ENCODE measurements at regions not wholly inside any gene's neighbourhood (a gene's known extent, or its start where the extent isn't known, plus 50 kb on each side); places are given as distances from the start of the nearest gene placed in this dataset.

GRCh38 chr5:26470439-26470838 is 567.9 kb downstream of the CDH9 start:
- no peak for FAIRE-seq
- Histone ChIP-seq H3K79me2 (ENCODE audit: insufficient read depth, low read length) (no peaks in the 10 kb centered on the region), H3K4me1 (ENCODE audit: insufficient read depth, low read length) (no peaks in the 10 kb centered on the region), H2AFZ (ENCODE audit: low read depth, low read length) (no peak overlapping the region), H3K9ac (ENCODE audit: low read length) (no peak overlapping the region), H3K9me3 (ENCODE audit: insufficient read depth, low read depth, low read length) (no peaks in the 10 kb centered on the region), H3K36me3 (ENCODE audit: insufficient read depth, low read length) (no peaks in the 10 kb centered on the region), H3K27ac (ENCODE audit: low read depth, low read length) (no peak overlapping the region), H3K4me3 (ENCODE audit: insufficient read depth, low read depth, low read length) (no peak overlapping the region), H3K4me2 (ENCODE audit: low read length) (no peak overlapping the region), H4K20me1 (ENCODE audit: insufficient read depth, low read length) (no peaks in the 10 kb centered on the region), H3K27me3 (ENCODE audit: insufficient read depth, low read length) (no peaks in the 10 kb centered on the region)
- no peaks in the 10 kb centered on the region for H3K27me3 Mint-ChIP-seq (ENCODE audit: low read depth, unreplicated experiment)
- H3K27ac Mint-ChIP-seq (ENCODE audit: unreplicated experiment) = no peak overlapping the region
- H3K36me3 Mint-ChIP-seq (ENCODE audit: low read depth, unreplicated experiment) = no peaks in the 10 kb centered on the region
- H3K9me3 Mint-ChIP-seq (ENCODE audit: unreplicated experiment) = no peaks in the 10 kb centered on the region
- H3K4me1 Mint-ChIP-seq (ENCODE audit: low read depth, unreplicated experiment) = no peaks in the 10 kb centered on the region
- no peak overlapping the region for H3K4me3 Mint-ChIP-seq (ENCODE audit: unreplicated experiment)
- no peak for TF ChIP-seq EZH2 (IDR thresholded peaks at IDR 0.05; ENCODE audit: insufficient read depth, low read length)
- no peak for TF ChIP-seq CTCF (IDR thresholded peaks at IDR 0.05; ENCODE audit: insufficient read depth, low read depth, low read length)
- no peak for DNase-seq (ENCODE audit: low read depth)

DNA sequence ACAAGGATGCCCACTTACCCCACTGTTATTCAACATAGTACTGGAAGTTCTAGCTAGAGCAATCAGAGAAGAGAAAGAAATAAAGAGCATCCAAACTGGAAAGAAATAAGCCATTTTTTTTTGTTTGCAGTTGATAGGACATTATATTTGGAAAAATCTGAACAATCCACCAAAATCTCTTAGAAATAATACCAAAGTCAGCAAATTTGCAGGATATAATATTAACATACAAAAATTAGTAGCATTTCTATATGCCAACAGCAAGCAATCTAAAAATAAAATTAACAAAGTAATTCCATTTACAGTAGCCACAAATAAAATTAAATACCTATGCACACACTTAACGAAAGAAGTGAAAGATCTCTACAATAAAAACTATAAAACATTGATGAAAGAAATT is 599.3 kb downstream of the CDH9 start:
- H4K20me1 ChIP-seq (ENCODE audit: insufficient read depth, low read length) = no peaks in the 10 kb centered on the region
- no peak for TF ChIP-seq CTCF (IDR thresholded peaks at IDR 0.05; ENCODE audit: insufficient read depth, low read depth, low read length)
- TF ChIP-seq EZH2 (IDR thresholded peaks at IDR 0.05; ENCODE audit: insufficient read depth, low read length) = no peak
- no peaks in the 10 kb centered on the region for H3K27me3 ChIP-seq (ENCODE audit: insufficient read depth, low read length)
- no peaks in the 10 kb centered on the region for H3K79me2 ChIP-seq (ENCODE audit: insufficient read depth, low read length)
- DNase-seq (ENCODE audit: low read depth) (no peak), FAIRE-seq (no peak)
- H3K9me3 ChIP-seq (ENCODE audit: insufficient read depth, low read depth, low read length) = no peaks in the 10 kb centered on the region
- Mint-ChIP-seq H3K36me3 (ENCODE audit: low read depth, unreplicated experiment) (no peaks in the 10 kb centered on the region), H3K27ac (ENCODE audit: unreplicated experiment) (no peak overlapping the region), H3K4me3 (ENCODE audit: unreplicated experiment) (no peak overlapping the region), H3K9me3 (ENCODE audit: unreplicated experiment) (no peaks in the 10 kb centered on the region), H3K27me3 (ENCODE audit: low read depth, unreplicated experiment) (no peaks in the 10 kb centered on the region), H3K4me1 (ENCODE audit: low read depth, unreplicated experiment) (no peaks in the 10 kb centered on the region)
- H3K4me3 ChIP-seq (ENCODE audit: insufficient read depth, low read depth, low read length) = no peak overlapping the region
- H3K4me2 ChIP-seq (ENCODE audit: low read length) = no peak overlapping the region
- no peak overlapping the region for H3K27ac ChIP-seq (ENCODE audit: low read depth, low read length)
- H3K4me1 ChIP-seq (ENCODE audit: insufficient read depth, low read length) = no peaks in the 10 kb centered on the region
- no peaks in the 10 kb centered on the region for H3K36me3 ChIP-seq (ENCODE audit: insufficient read depth, low read length)
- H3K9ac ChIP-seq (ENCODE audit: low read length) = no peak overlapping the region
- no peak overlapping the region for H2AFZ ChIP-seq (ENCODE audit: low read depth, low read length)

GRCh38 chr5:26434688-26435087 is 603.7 kb downstream of the CDH9 start:
- DNase-seq (ENCODE audit: low read depth) = no peak
- Mint-ChIP-seq H3K27ac (ENCODE audit: unreplicated experiment) (no peak overlapping the region), H3K36me3 (ENCODE audit: low read depth, unreplicated experiment) (no peaks in the 10 kb centered on the region), H3K4me3 (ENCODE audit: unreplicated experiment) (no peak overlapping the region), H3K4me1 (ENCODE audit: low read depth, unreplicated experiment) (no peaks in the 10 kb centered on the region), H3K27me3 (ENCODE audit: low read depth, unreplicated experiment) (no peaks in the 10 kb centered on the region), H3K9me3 (ENCODE audit: unreplicated experiment) (no peaks in the 10 kb centered on the region)
- no peaks in the 10 kb centered on the region for H3K4me1 ChIP-seq (ENCODE audit: insufficient read depth, low read length)
- no peak overlapping the region for H3K4me3 ChIP-seq (ENCODE audit: insufficient read depth, low read depth, low read length)
- no peaks in the 10 kb centered on the region for H3K79me2 ChIP-seq (ENCODE audit: insufficient read depth, low read length)
- no peak overlapping the region for H3K4me2 ChIP-seq (ENCODE audit: low read length)
- H3K9ac ChIP-seq (ENCODE audit: low read length) = no peak overlapping the region
- H4K20me1 ChIP-seq (ENCODE audit: insufficient read depth, low read length) = no peaks in the 10 kb centered on the region
- H3K9me3 ChIP-seq (ENCODE audit: insufficient read depth, low read depth, low read length) = no peaks in the 10 kb centered on the region
- H2AFZ ChIP-seq (ENCODE audit: low read depth, low read length) = no peak overlapping the region
- H3K27me3 ChIP-seq (ENCODE audit: insufficient read depth, low read length) = no peaks in the 10 kb centered on the region
- no peak overlapping the region for H3K27ac ChIP-seq (ENCODE audit: low read depth, low read length)
- H3K36me3 ChIP-seq (ENCODE audit: insufficient read depth, low read length) = no peaks in the 10 kb centered on the region
- no peak for FAIRE-seq
- TF ChIP-seq EZH2 (IDR thresholded peaks at IDR 0.05; ENCODE audit: insufficient read depth, low read length) (no peak), CTCF (IDR thresholded peaks at IDR 0.05; ENCODE audit: insufficient read depth, low read depth, low read length) (no peak)

Data from astrocyte (in vitro differentiated cells and primary cell).